GM23338 (cell line): ENCODE measurements at regions not wholly inside any gene's neighbourhood (a gene's known extent, or its start where the extent isn't known, plus 50 kb on each side); places are given as distances from the start of the nearest gene placed in this dataset.
A peak's percentile ranks its signal among the peaks of the same experiment; 100 is the strongest.
"Not testable (repeated sequence)": the region's sequence is repeated elsewhere in the genome, so short reads cannot be mapped to it uniquely, and the experiment has no call there.

Experiments used
- ATAC-seq: fragments of 200-7000 bp; cut with Tn5 transposase; 3 replicates; pipeline ENCODE4 v1.9.1; 2020
- DNase-seq: peaks from one replicate; pipeline ENCODE4 v3.0.0-alpha.2; 2015; ENCODE audit warnings: low spot score
- H2AFZ ChIP-seq: fragments of 200-600 bp; sonication (generic); 2 replicates; pipeline ENCODE4 v1.8.0; 2016; ENCODE audit warnings: antibody characterized with exemption, mild to moderate bottlenecking, moderate library complexity
- H3F3A ChIP-seq: fragments of 200-600 bp; sonication (generic); replicated peaks from 2 replicates; pipeline ENCODE4 v1.8.0; 2017; ENCODE audit warnings: antibody characterized with exemption, mixed run types, low read depth
- H3K27ac ChIP-seq: fragments of 200-600 bp; sonication (generic); 2 replicates; pipeline ENCODE4 v1.6.1; 2016; ENCODE audit warnings: low read depth
- H3K27me3 ChIP-seq: fragments of 200-600 bp; sonication (generic); 2 replicates; pipeline ENCODE4 v1.8.0; 2016; ENCODE audit warnings: mild to moderate bottlenecking, mixed run types, moderate library complexity; ENCODE audit not compliant: insufficient read depth
- H3K36me3 ChIP-seq: fragments of 200-600 bp; sonication (generic); 2 replicates; pipeline ENCODE4 v1.8.0; 2016; ENCODE audit warnings: mild to moderate bottlenecking; ENCODE audit not compliant: insufficient read depth
- H3K4me1 ChIP-seq: fragments of 200-600 bp; sonication (generic); 2 replicates; pipeline ENCODE4 v1.8.0; 2016; ENCODE audit warnings: mild to moderate bottlenecking, moderate library complexity; ENCODE audit not compliant: insufficient read depth
- H3K4me2 ChIP-seq: fragments of 200-600 bp; sonication (generic); 2 replicates; pipeline ENCODE4 v1.7.1; 2017; ENCODE audit warnings: mixed run types
- H3K4me3 ChIP-seq: fragments of 200-600 bp; sonication (generic); 2 replicates; pipeline ENCODE4 v1.6.1; 2016; ENCODE audit warnings: mixed run types
- H3K79me2 ChIP-seq: fragments of 200-600 bp; sonication (generic); replicated peaks from 2 replicates; pipeline ENCODE4 v1.8.0; 2017; ENCODE audit warnings: mild to moderate bottlenecking; ENCODE audit not compliant: insufficient read depth
- H3K9me2 ChIP-seq: fragments of 200-600 bp; sonication (generic); 2 replicates; pipeline ENCODE4 v1.8.0; 2017; ENCODE audit not compliant: insufficient read depth
- H4K20me1 ChIP-seq: fragments of 200-600 bp; sonication (generic); replicated peaks from 2 replicates; pipeline ENCODE4 v1.8.0; 2017; ENCODE audit warnings: mild to moderate bottlenecking; ENCODE audit not compliant: insufficient read depth
- H3K27ac Mint-ChIP-seq: 2 replicates; pipeline ENCODE4 v1.8.0; 2020; ENCODE audit warnings: inconsistent platforms, mild to moderate bottlenecking, moderate library complexity, mixed read lengths
- H3K27me3 Mint-ChIP-seq: 3 replicates; pipeline ENCODE4 v1.8.0; 2022; ENCODE audit warnings: low read depth, mild to moderate bottlenecking, moderate library complexity, mixed read lengths, inconsistent platforms; ENCODE audit not compliant: insufficient read depth, poor library complexity
- H3K36me3 Mint-ChIP-seq: 3 replicates; pipeline ENCODE4 v1.8.0; 2021; ENCODE audit warnings: low read depth, mild to moderate bottlenecking, inconsistent platforms, moderate library complexity, mixed read lengths
- H3K4me1 Mint-ChIP-seq: 3 replicates; pipeline ENCODE4 v1.8.0; 2020; ENCODE audit warnings: mild to moderate bottlenecking, inconsistent platforms, mixed read lengths
- H3K4me3 Mint-ChIP-seq: 3 replicates; pipeline ENCODE4 v1.8.0; 2021; ENCODE audit warnings: moderate library complexity, mild to moderate bottlenecking, inconsistent platforms, mixed read lengths
- H3K9me3 Mint-ChIP-seq: 3 replicates; pipeline ENCODE4 v1.8.0; 2020; ENCODE audit warnings: moderate library complexity, mild to moderate bottlenecking, inconsistent platforms, mixed read lengths
- CTCF ChIP-seq, 2 experiments: fragments of 200-600 bp in 1 of 2; sonication (generic) in 1 of 2; conservative IDR thresholded peaks; 2 replicates each; pipeline versions ENCODE4 v1.5.1 to v1.6.1; 2016 to 2017; ENCODE audit warnings: antibody characterized with exemption in 2 of 2, low read depth in 2 of 2, mild to moderate bottlenecking in 2 of 2, moderate library complexity in 1 of 2
- EZH2phosphoT487 ChIP-seq: fragments of 200-600 bp; sonication (generic); IDR thresholded peaks from one replicate; pipeline ENCODE4 v1.8.1; 2018; ENCODE audit warnings: antibody characterized with exemption; ENCODE audit not compliant: unreplicated experiment
- NANOG ChIP-seq: IDR thresholded peaks from 2 replicates; pipeline ENCODE4 v1.6.1; 2016; ENCODE audit warnings: antibody characterized with exemption, borderline replicate concordance
- POLR2AphosphoS5 ChIP-seq: IDR thresholded peaks from 2 replicates; pipeline ENCODE4 v1.6.1; 2016; ENCODE audit warnings: antibody characterized with exemption, low read depth
- STAT1 ChIP-seq: IDR thresholded peaks from one replicate; pipeline ENCODE4 v1.6.1; 2016; ENCODE audit warnings: antibody characterized with exemption; ENCODE audit not compliant: unreplicated experiment
- ZNF114 ChIP-seq: fragments of 250-450 bp; sonication (Bioruptor Pico); IDR thresholded peaks from 2 replicates; pipeline ENCODE4 v1.5.0; 2020; ENCODE audit warnings: mild to moderate bottlenecking, moderate library complexity
- ZNF331 ChIP-seq: fragments of 250-450 bp; sonication (Bioruptor Pico); IDR thresholded peaks from 2 replicates; pipeline ENCODE4 v1.5.0; 2020; ENCODE audit warnings: low read depth, mild to moderate bottlenecking, moderate library complexity
- ZNF462 ChIP-seq: fragments of 250-450 bp; sonication (Bioruptor Pico); IDR thresholded peaks from 2 replicates; pipeline ENCODE4 v1.5.0; 2020; ENCODE audit warnings: mild to moderate bottlenecking, moderate library complexity

GRCh38 chr9:88918537-88918936, 72.7 kb upstream of the S1PR3 start:
- H3K4me2 ChIP-seq, H3K27me3 Mint-ChIP-seq, H3K36me3 ChIP-seq, H3K4me3 ChIP-seq, H3K27ac Mint-ChIP-seq, H3K4me1 ChIP-seq, H2AFZ ChIP-seq, H4K20me1 ChIP-seq, H3K27me3 ChIP-seq, ATAC-seq, H3F3A ChIP-seq, H3K4me3 Mint-ChIP-seq, H3K27ac ChIP-seq, DNase-seq, H3K79me2 ChIP-seq, H3K9me2 ChIP-seq, H3K4me1 Mint-ChIP-seq: not testable (repeated sequence)
- Mint-ChIP-seq H3K9me3 (peaks cover 34% of the 10 kb centered on the region), H3K36me3 (peaks cover 20% of the 10 kb centered on the region; the same call in 2 of the 3 replicates)

GRCh38 chr9:88920645-88921044, 70.6 kb upstream of the S1PR3 start:
- Histone ChIP-seq H3F3A (no peaks in the 10 kb centered on the region), H3K27me3 (no peaks in the 10 kb centered on the region), H3K4me2 (no peak overlapping the region), H3K36me3 (no peaks in the 10 kb centered on the region), H4K20me1 (no peaks in the 10 kb centered on the region), H3K4me1 (no peaks in the 10 kb centered on the region), H2AFZ (no peak overlapping the region), H3K79me2 (no peaks in the 10 kb centered on the region), H3K4me3 (no peak overlapping the region), H3K9me2 (no peaks in the 10 kb centered on the region; the same call in 1 of the 2 replicates), H3K27ac (no peak overlapping the region)
- no peak overlapping the region for H3K4me3 Mint-ChIP-seq
- H3K36me3 Mint-ChIP-seq, result peaks cover 20% of the 10 kb centered on the region; the same call in 2 of the 3 replicates
- no peak overlapping the region for H3K27ac Mint-ChIP-seq
- TF ChIP-seq CTCF (conservative IDR thresholded peaks at IDR 0.05; ENCODE audit: low read depth in 2 of 2), result peak in 1 of 2 experiments; percentile 27; a peak in 3 of 4 replicates
- TF ChIP-seq ZNF114 (CRISPR knock-in tag), result no peak
- peaks cover 34% of the 10 kb centered on the region for H3K9me3 Mint-ChIP-seq
- ATAC-seq (no peak), DNase-seq (peak; percentile 10)
- H3K27me3 Mint-ChIP-seq, result no peaks in the 10 kb centered on the region
- H3K4me1 Mint-ChIP-seq, result peaks cover 1% of the 10 kb centered on the region; the same call in 1 of the 3 replicates

GRCh38 chr9:88922091-88922490, 69.2 kb upstream of the S1PR3 start:
- ATAC-seq, result no peak
- Mint-ChIP-seq H3K9me3 (peaks cover 31% of the 10 kb centered on the region), H3K27ac (no peak overlapping the region), H3K36me3 (peaks cover 18% of the 10 kb centered on the region; the same call in 2 of the 3 replicates), H3K27me3 (no peaks in the 10 kb centered on the region), H3K4me1 (peaks cover 3% of the 10 kb centered on the region; the same call in 1 of the 3 replicates), H3K4me3 (no peak overlapping the region)
- Histone ChIP-seq H3K9me2 (no peaks in the 10 kb centered on the region; the same call in 1 of the 2 replicates), H3K4me3 (no peak overlapping the region), H3K27ac (no peak overlapping the region), H3K36me3 (no peaks in the 10 kb centered on the region), H3K27me3 (no peaks in the 10 kb centered on the region), H3K79me2 (no peaks in the 10 kb centered on the region), H2AFZ (no peak overlapping the region), H3K4me1 (no peaks in the 10 kb centered on the region), H3F3A (no peaks in the 10 kb centered on the region), H3K4me2 (no peak overlapping the region), H4K20me1 (no peaks in the 10 kb centered on the region)
- no peak for DNase-seq
- no peak for TF ChIP-seq STAT1
- TF ChIP-seq ZNF331 (CRISPR knock-in tag), result no peak
- no peak for TF ChIP-seq POLR2AphosphoS5
- TF ChIP-seq ZNF462 (CRISPR knock-in tag), result no peak
- no peak for TF ChIP-seq EZH2phosphoT487
- TF ChIP-seq NANOG, result no peak
